Gastrocnemius medialis (tissue), 4 donors: ENCODE measurements at regions not wholly inside any gene's neighbourhood (a gene's known extent, or its start where the extent isn't known, plus 50 kb on each side); places are given as distances from the start of the nearest gene placed in this dataset.
"Not testable (repeated sequence)": the region's sequence is repeated elsewhere in the genome, so short reads cannot be mapped to it uniquely, and the experiment has no call there.

Source experiments
- ATAC-seq, 2 donors: fragments of 150-250 bp; one replicate each; pipeline ENCODE4 v1.9.1; 2016
- DNase-seq, 2 donors: peaks; one replicate each; pipeline ENCODE4 v3.0.0-alpha.2; 2019
- H3K27ac ChIP-seq, 4 donors: fragments of 200-600 bp; sonication (generic); 1 replicate in 1 of 4; 2 replicates in 3 of 4; pipeline ENCODE4 v1.5.1; 2016 to 2018; ENCODE audit warnings: mild to moderate bottlenecking in 2 of 4, moderate library complexity in 1 of 4
- H3K27me3 ChIP-seq, 3 donors: fragments of 200-600 bp; sonication (generic) in 2 of 3; 1 replicate in 1 of 3; 2 replicates in 2 of 3; pipeline versions ENCODE4 v1.5.1 to v1.6.0; 2016 to 2019; ENCODE audit warnings: mild to moderate bottlenecking in 1 of 3, moderate library complexity in 1 of 3
- H3K36me3 ChIP-seq, 2 donors: fragments of 200-600 bp; sonication (generic) in 1 of 2; one replicate each; pipeline ENCODE4 v1.5.1; 2017 to 2018
- H3K4me1 ChIP-seq, 2 donors: fragments of 200-600 bp; sonication (generic) in 1 of 2; one replicate each; pipeline ENCODE4 v1.5.1; 2016 to 2017; ENCODE audit warnings: mild to moderate bottlenecking in 2 of 2
- H3K4me3 ChIP-seq, 4 donors: fragments of 200-600 bp; sonication (generic) in 3 of 4; 1 replicate in 1 of 4; 2 replicates in 3 of 4; pipeline ENCODE4 v1.5.1; 2016 to 2019; ENCODE audit warnings: mild to moderate bottlenecking in 2 of 4
- H3K9me3 ChIP-seq, 3 donors: fragments of 200-600 bp; sonication (generic) in 2 of 3; 1 replicate in 1 of 3; 2 replicates in 2 of 3; pipeline ENCODE4 v1.5.1; 2016 to 2019
- CTCF ChIP-seq, 5 experiments: fragments of 450-650 bp in 3 of 5; fragments of 200-600 bp in 2 of 5; sonication (generic) in 2 of 5; IDR thresholded peaks in 4 of 5; conservative IDR thresholded peaks in 1 of 5; 1 replicate in 4 of 5; 2 replicates in 1 of 5; pipeline ENCODE4 v1.5.1; 2016 to 2019; ENCODE audit warnings: antibody characterized with exemption in 5 of 5, mild to moderate bottlenecking in 3 of 5, moderate library complexity in 3 of 5
- POLR2A ChIP-seq, 2 donors: fragments of 450-650 bp; IDR thresholded peaks; one replicate each; pipeline ENCODE4 v1.6.1; 2017; ENCODE audit warnings: antibody characterized with exemption in 2 of 2, mild to moderate bottlenecking in 2 of 2, moderate library complexity in 2 of 2
- in situ Hi-C, 4 donors: fragments of 200-750 bp; cut with MboI; loops; one replicate each; pipeline versions ENCODE4 v1.15.0 to v1.8.0; 2017; ENCODE audit warnings: low sequenced_read_pairs in 4 of 4
- intact Hi-C: fragments of 100-400 bp; cut with DNase I; formaldehyde crosslinking; loops from one replicate; pipeline ENCODE4 v1.15.1; 2023; ENCODE audit warnings: low total_unique reads

DNA sequence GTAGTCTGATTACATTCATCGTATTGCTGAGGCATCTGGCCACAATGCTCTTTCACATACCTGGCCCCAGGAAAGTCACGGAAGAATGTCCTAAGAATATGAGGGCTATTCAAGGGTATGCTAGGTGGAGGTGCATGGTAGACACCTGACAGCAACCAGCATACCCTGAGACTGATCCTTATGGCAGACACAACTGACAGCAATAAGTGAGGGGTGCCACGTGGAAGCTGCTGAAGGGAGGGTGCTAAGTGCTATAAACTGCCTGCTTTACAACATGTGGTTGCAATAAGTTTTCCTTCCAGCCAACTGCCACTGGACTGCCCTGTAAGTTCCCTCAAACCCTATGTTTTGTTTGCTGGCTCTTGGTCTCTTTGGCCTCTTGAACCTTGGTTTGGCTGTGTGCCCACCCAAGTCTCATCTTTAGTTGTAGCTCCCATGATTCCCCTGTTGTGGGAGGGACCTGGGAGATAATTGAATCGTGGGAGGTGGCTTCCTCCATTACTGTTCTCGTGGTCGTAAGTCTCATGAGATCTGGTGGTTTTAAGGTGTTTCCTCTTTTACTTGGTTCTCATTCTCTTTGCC is 201.3 kb upstream of the MOCS1 start:
- H3K9me3 ChIP-seq: no peaks in the 10 kb centered on the region
- in situ Hi-C loops: no loop called here
- TF ChIP-seq POLR2A (IDR thresholded peaks at IDR 0.05) (no peak), CTCF (IDR thresholded peaks at IDR 0.05 in 4 of 5, conservative IDR thresholded peaks at IDR 0.05 in 1 of 5) (no peak)
- no peak for ATAC-seq
- no peak overlapping the region for H3K4me3 ChIP-seq
- no peaks in the 10 kb centered on the region for H3K4me1 ChIP-seq
- no peak overlapping the region for H3K27ac ChIP-seq
- intact Hi-C loops: no loop called here
- H3K27me3 ChIP-seq: no peaks in the 10 kb centered on the region
- H3K36me3 ChIP-seq: no peaks in the 10 kb centered on the region
- DNase-seq: no peak

- H3K4me3 ChIP-seq, ATAC-seq, in situ Hi-C loops, H3K4me1 ChIP-seq, H3K9me3 ChIP-seq, H3K27ac ChIP-seq, H3K36me3 ChIP-seq, DNase-seq, H3K27me3 ChIP-seq, intact Hi-C loops: not testable (repeated sequence)
Measured at GRCh38 chr6:40133981-40134380, 199.7 kb upstream of the MOCS1 start.

GRCh38 chr6:40131675-40132074 is 197.4 kb upstream of the MOCS1 start:
- Histone ChIP-seq H3K27ac (no peak overlapping the region), H3K4me3 (no peak overlapping the region), H3K9me3 (no peaks in the 10 kb centered on the region), H3K27me3 (no peaks in the 10 kb centered on the region), H3K36me3 (no peaks in the 10 kb centered on the region), H3K4me1 (no peaks in the 10 kb centered on the region)
- in situ Hi-C loops (no loop called here), intact Hi-C loops (no loop called here)
- ATAC-seq (no peak), DNase-seq (no peak)
- TF ChIP-seq POLR2A (IDR thresholded peaks at IDR 0.05): no peak
- no peak for TF ChIP-seq CTCF (IDR thresholded peaks at IDR 0.05 in 4 of 5, conservative IDR thresholded peaks at IDR 0.05 in 1 of 5)

- no peak for TF ChIP-seq POLR2A (IDR thresholded peaks at IDR 0.05)
- TF ChIP-seq CTCF (IDR thresholded peaks at IDR 0.05 in 4 of 5, conservative IDR thresholded peaks at IDR 0.05 in 1 of 5): no peak
- Histone ChIP-seq H3K36me3 (no peaks in the 10 kb centered on the region), H3K27me3 (no peaks in the 10 kb centered on the region), H3K27ac (no peak overlapping the region), H3K4me3 (no peak overlapping the region), H3K4me1 (no peaks in the 10 kb centered on the region), H3K9me3 (no peaks in the 10 kb centered on the region)
- in situ Hi-C loops: no loop called here
- ATAC-seq (no peak), DNase-seq (no peak)
- intact Hi-C loops: no loop called here
Measured at GRCh38 chr6:40128127-40128526, 193.9 kb upstream of the MOCS1 start.

- Histone ChIP-seq H3K27ac (no peak overlapping the region), H3K9me3 (no peaks in the 10 kb centered on the region), H3K4me1 (no peaks in the 10 kb centered on the region), H3K4me3 (no peak overlapping the region), H3K27me3 (no peaks in the 10 kb centered on the region), H3K36me3 (no peaks in the 10 kb centered on the region)
- ATAC-seq (no peak), DNase-seq (no peak)
- intact Hi-C loops: no loop called here
- TF ChIP-seq POLR2A (IDR thresholded peaks at IDR 0.05) (no peak), CTCF (IDR thresholded peaks at IDR 0.05 in 4 of 5, conservative IDR thresholded peaks at IDR 0.05 in 1 of 5) (no peak)
- in situ Hi-C loops: no loop called here
Measured at GRCh38 chr6:40125680-40126394, 191.6 kb upstream of the MOCS1 start.
